Gastrocnemius medialis (tissue), 4 donors: ENCODE measurements at regions not wholly inside any gene's neighbourhood (a gene's known extent, or its start where the extent isn't known, plus 50 kb on each side); places are given as distances from the start of the nearest gene placed in this dataset.

Source experiments
- CTCF ChIP-seq, 5 experiments: fragments of 450-650 bp in 3 of 5; fragments of 200-600 bp in 2 of 5; sonication (generic) in 2 of 5; IDR thresholded peaks in 4 of 5; conservative IDR thresholded peaks in 1 of 5; 1 replicate in 4 of 5; 2 replicates in 1 of 5; pipeline ENCODE4 v1.5.1; 2016 to 2019; ENCODE audit warnings: antibody characterized with exemption in 5 of 5, mild to moderate bottlenecking in 3 of 5, moderate library complexity in 3 of 5
- POLR2A ChIP-seq, 2 donors: fragments of 450-650 bp; IDR thresholded peaks; one replicate each; pipeline ENCODE4 v1.6.1; 2017; ENCODE audit warnings: antibody characterized with exemption in 2 of 2, mild to moderate bottlenecking in 2 of 2, moderate library complexity in 2 of 2

- no peak for TF ChIP-seq POLR2A (IDR thresholded peaks at IDR 0.05)
- TF ChIP-seq CTCF (IDR thresholded peaks at IDR 0.05 in 4 of 5, conservative IDR thresholded peaks at IDR 0.05 in 1 of 5) = no peak
These were observed 1251.9 kb upstream of the SLC10A2 start for GRCh38 chr13:104318121-104318520.
